Daoy (cell line): ENCODE measurements at regions not wholly inside any gene's neighbourhood (a gene's known extent, or its start where the extent isn't known, plus 50 kb on each side); places are given as distances from the start of the nearest gene placed in this dataset.

Source experiments
- DNase-seq: peaks from one replicate; pipeline ENCODE4 v3.0.0-alpha.2; 2015; ENCODE audit warnings: low read depth

DNA sequence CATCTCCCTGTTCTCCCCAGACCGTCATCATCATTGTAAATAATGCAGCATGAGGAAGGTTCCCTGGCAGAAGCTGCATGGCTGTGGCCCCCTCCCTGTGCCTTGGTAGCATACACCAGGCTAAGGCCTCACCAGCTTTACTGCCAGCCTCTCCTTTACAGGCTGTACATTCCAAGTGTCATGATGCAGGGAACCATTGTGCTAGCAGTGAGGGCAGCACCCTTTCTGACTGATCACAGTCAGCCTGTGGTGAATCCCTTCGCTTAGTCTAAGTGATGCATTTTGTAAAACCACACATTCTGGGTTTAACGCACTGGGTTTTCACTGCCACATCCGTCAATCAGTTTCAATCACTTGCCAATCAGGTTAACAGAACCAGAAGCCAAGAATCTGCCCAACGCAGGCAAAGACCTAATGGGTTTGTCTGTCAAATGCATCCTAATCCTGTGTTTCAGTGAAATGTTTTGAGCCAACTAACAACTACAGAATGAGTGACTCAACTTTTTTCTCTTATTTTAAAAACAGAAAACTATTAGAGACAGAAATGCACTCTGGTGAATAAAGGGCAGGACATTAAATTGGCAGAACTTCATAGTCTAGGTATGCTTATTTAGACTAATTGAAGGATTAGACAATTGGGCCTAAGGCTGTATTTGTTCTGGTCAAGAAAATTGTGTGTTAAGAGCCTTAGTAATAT is 225.9 kb upstream of the DPH6 start:
- DNase-seq: no peak

DNA sequence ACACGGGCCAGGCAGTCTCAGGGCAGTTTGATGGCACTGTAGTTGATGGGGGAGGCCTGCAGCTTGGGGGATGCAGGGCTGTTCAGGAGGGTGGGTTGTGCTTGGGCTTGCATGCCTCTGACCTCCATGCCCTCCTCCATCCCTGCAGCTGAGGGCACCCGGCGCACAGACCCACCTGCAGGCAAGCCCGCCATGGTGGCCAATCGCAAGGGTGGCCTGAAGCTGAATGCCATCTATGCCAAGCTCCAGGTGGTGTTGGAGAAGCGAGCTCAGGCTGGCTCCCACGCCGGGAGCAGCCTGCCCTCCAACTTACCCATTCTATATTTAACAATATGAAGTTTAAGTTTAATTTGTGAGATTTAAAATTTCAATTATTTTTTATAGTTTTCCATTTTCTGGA is 228.7 kb upstream of the DPH6 start:
- DNase-seq: no peak

DNA sequence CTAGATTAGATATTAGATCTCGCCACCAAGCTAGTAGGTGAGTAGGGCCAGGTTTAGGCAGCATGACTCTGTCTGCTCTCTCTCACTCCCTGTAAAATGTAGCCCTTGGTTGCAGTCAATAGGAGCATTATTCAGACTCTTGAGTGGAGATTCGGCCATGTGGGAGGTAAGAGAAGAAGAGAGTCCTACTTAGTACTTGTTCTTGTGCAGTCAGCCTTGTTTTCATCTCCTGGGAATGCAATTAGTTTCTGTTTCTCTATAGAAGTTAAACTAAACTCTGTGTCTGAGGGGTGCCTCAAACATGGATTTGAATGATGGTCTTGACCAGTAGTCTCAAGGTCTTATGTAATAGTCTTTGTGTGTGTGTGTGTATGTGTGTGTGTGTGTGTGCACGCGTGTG is 229.5 kb upstream of the DPH6 start:
- DNase-seq: no peak

DNA sequence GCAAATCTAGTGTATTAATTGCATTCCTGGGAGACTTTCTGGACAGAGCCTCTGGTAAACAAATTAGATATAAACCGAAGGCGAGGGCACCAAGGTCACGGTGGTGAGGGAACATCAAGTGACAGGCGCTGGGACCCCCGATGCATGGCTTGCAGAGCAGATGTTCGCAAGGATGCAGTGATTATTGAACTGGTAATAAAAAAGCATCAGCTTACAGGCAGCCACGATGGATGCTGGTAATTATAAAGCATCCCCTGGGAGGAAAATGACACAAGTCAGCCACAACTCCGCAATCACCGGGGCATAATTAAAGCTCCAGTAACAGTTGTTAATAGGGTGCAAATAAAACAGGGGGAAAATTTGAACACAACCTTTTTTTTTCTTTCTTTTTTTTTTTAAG is 231.1 kb upstream of the DPH6 start:
- DNase-seq: no peak

DNA sequence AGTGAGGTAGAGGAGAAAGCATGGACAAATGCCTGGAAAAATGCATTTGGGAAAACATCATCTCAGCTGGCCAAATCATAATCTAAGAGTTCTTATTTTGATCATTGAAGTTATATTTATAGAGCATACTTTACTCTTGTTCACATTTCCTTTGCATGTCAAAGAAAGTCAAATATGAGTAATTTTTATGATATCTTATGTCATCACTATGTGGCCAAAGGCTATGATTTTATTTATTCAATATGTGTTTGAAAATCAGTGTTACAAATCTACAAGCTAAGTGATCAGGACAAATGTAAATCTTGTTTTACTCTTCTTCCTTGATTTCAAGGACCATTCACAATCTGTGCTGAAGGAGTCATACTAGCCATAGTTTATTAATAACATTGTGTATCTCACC is 237.2 kb upstream of the DPH6 start:
- no peak for DNase-seq

DNA sequence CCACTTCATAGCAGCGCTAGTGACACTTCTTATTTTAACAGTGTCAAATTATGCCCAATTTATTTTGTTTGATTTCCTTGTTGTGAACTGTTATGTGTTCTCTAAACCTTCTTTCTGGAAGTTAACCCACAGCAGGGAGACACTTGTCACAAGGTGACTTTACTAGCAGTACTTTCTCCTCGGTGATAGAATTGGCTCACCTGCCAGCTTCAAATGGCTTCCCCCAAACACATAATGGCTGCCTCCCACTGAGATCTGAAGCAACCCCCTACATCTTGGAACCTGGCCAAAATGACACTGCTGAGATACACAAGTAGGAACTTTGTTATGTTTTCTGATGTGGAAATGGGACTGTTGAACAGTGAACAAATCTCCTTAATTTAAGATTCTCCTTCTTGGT is 238.8 kb upstream of the DPH6 start:
- peak; percentile 44 for DNase-seq

DNA sequence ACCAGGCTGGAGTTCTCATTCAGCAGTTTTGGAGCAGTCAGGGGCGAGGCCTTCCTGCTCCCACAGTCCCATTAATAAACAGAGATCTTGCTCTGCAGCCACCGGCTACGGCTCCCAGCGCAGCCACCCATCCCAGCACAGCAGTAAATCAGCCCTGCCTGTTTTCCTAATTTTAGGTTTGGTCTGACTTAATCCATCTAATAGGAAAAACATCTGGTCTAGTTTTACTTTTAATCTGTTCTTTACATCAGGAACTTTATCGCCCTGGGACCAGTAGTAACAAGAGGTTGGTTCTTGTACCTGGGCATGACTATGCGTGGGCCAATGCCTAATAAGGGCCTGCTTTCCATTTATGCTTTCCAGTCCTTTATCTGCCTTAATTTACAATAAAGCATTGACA is 264.0 kb upstream of the DPH6 start:
- no peak for DNase-seq

DNA sequence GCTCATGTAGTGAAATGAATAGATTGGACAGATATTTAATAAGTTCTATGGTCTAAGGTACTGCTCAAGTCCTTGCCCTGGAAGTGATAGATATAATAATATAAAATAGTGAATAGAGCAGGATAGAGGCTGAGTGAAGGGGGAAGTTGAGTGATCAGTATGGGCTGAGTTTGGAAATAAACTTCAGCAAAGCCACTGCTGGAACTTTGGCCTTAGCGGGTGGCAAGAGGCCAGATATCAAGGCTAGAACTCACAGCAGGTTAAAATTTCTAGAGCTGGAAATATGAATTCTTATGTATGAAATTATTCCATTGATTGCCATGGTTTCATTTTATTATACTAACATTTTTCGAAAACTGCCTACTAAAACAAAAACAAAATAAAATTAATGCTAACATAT is 267.6 kb upstream of the DPH6 start:
- DNase-seq: no peak

DNA sequence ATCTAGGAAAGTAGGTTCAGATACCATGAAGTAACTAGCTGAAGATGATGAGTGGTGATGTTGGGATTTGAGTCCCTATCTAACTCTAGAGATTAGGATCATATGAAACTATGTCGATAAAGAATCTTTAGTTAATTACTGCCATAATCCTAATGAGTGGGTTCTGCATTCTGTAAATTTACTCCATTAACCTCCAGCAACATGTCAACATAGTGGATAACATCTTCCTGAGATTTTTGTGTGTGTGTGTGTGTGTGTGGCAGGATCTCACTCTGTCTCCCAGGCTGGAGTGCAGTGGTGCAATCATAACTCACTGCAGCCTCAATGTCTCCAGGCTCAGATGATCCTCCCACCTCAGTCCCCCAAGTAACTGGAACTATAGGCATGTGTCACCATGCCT is 272.9 kb upstream of the DPH6 start:
- no peak for DNase-seq

DNA sequence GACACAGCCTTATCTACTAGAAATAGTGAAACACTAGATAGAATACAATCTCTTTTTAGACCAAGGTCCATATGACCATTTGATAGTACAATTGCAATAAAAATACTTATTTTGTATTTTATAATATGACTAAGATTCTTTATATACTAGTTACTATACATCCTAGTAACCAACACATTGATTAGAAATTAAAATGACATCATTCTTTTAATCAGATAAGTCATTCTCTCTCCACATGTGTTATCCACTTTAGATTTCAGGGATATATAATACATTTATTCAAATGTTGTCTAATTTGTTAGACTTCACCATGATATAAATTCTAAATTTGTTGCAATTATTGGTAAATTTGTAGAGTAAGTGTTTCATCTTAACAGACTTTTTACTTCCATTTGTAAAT is 276.2 kb upstream of the DPH6 start:
- DNase-seq: no peak

DNA sequence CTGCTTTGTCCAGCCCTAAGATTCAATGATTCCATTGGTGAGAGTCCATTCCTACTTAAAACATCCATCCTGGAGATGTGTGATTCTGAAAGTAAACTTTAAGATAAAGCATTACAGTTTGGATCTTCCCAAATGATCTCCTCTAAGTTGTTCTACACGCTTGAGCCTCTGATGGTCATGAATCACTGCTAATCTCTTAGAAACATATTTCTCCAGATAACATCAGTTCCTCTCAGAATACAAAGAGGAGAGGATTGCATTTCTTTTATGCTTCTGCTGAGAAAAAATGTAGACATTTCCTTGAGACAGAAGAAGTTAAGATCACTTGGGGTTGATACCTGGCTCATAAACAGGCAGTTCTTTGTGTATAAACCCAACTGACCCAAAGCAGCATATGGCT is 281.2 kb upstream of the DPH6 start:
- DNase-seq: no peak

DNA sequence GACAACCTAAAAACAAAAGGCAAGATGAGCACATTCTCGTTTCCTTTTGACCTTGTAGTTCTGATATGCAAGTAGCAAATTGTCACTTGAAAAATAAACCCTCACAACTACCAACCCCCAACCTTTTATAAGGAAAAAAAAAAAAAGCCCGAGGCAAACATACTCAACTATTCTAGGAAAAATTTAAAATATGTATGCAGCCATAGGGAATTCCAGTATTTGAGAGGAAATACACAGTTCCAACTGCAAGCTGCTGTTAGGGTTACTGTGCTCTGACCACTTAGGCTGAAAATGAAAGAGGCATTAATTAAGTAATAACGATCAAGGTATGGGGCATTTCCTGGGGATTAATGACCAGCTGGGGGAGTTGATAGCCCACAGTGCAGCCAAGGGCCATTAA is 281.9 kb upstream of the DPH6 start:
- no peak for DNase-seq

DNA sequence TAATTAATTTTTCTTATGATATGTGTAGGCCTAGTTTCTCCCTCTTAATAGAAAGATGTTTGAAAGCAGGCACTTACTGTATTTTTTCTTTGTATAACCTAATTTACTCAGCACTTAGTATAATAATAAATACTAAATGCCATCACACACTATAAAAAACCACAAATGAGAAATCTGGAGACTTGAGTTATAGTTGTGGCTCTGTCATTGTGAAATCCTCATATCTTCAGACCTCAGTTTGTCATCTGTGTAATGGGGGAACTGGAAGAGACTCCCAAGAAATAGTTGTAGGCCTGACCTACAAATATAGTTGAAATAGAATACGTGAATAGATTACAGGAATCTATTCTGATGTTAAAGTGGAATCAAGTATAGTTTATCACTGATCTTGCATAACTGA is 287.6 kb upstream of the DPH6 start:
- DNase-seq: no peak

DNA sequence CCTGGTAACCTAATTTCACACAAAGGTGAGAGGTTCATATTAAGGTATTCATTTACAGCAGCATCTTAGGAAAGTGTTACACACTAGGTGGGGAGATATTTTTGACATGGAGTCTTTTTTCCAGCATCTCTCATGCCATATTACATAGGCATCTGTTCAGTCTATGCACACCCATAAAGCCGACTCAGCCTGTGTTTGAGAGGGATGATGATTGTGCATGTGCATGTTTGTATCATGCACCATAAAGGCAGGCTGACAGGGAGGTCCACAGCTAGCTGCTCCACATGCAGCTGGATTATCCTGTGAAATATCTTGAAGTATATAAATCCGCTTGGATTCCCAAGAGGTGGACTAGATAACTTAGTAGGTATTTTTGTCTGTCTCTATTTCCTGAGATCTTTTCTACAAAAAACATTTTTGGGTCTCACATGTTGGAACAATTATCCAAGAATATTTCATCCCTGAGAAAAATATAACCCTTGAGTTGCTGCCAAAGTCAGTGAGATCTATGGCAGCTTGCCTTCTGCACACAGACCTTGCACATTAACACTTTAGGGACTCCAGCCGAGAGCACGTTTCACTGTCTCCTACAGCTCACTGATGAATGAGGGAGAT is 288.4 kb upstream of the DPH6 start:
- DNase-seq: no peak

DNA sequence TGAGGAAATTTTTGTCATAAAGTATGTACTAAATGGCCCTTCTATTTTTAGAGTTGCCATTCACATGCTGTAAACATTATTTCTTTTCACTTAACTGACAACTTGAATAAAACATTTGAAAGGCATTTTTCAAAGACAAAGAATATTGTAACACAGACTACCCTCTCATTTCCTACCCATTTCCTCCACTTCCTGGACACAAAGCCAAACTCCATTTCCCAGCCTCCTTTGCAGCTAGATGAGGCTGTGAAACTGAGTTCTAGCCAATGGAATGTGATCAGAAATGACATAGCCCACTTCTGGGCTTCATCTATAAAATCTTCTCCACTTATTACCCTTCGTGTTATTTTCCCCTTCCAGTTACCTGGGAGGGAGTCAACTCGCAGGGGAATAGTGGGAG is 288.9 kb upstream of the DPH6 start:
- DNase-seq: no peak

DNA sequence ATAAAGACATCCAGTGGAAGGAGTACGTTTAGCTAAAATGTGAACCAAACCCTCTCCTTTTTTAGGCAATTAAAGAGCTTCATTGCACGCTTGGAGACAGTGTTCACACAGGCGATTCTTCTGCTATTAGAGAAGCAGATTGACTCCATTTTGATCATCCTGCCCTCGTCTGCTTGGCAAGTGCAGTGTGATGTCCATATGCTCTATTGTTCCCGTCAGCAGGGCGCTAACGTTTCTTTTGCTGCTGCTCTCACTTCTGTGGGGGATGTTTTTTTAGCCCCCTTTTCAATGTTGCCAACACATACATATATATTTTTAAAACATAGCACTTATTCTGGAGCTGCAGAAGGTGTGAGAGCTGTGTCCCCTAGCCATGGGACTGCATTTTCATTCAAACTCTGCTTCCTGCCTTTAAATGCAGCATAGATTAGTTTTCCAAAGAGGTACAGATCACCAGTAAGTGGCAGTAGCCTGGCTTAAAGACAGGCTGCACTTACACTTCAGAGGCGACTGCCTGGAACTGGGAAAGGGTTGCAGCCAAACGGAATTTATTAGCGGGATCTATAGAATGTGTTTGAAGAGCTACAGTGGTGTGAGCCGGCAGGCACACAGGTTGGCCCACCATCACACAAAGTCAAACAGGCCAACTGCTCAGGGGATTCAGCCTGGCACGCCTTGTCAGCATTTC is 292.6 kb upstream of the DPH6 start:
- DNase-seq: no peak

DNA sequence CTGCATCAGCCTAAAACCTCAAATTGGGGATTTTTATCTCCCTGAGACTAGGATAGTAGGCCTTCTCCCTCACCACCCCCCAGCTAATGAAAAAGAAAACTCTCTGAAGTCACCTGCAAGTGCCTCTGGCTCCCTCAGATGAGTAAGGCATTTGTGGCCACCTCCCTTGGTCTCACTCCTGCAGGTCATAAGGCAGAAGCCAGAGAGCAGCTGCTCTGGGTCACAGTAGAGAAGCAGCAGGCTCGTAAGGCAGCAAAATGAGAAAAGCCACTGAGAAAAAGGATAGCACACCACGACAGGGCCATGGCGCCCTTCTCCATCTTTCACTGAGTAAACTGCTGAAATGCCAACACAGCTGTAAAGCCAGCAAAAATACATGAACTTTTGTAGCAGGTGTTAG is 296.7 kb upstream of the DPH6 start:
- no peak for DNase-seq

DNA sequence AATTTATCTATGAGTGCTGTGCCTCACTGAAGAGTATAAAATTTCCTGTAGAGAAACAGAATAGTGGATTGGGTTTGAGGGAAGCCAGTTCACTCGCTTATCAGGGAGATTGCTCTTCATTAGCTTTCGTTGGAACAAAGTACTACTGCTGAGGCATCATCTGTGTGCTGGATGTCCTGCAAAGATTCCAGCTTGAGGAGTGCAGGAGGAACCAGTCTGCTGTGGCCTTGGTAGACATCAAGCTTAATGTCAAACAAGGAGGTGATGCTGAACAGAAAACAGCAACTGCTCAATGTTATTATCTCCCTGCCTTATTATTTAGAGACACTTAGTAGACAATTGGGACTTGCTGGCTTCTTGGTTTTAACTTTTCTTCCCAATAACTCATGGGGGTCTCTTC is 297.5 kb upstream of the DPH6 start:
- DNase-seq: no peak

DNA sequence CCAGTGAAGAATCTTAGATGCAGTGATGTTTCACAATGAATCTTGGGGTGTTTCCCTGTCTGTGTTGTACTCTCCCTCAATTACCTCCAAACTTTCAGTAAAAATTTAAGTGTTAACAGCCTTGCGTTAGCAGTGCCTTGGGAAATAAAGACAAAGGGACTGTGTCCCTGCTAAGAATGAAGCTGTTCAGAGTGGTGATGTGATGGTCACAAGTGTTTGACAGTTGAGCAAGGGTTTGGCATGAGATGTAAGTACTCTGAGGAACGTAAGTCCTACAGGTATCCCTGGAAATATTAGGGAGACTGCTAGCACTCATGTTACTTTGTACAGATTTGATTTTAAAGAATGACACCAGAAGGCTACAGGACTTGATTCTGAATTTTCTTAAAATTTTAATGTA is 304.3 kb upstream of the DPH6 start:
- no peak for DNase-seq

DNA sequence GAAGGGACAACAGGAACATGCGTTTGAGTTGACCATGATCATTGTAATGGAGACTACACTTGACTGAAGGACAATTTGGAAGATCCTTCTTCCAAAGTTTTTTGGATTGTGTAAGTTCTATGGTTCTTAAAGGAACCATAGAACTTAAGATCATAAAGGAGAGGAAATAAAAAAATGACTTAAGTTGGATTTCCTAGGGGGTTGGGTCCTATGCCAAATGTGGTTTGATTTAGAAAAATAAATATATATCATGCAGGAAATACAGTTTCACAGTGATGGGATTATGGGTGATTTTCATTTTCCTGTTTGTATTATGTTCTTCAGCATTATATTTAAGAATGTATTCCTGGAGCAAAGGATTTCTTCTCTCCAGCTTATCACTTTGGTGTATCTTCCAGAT is 305.5 kb upstream of the DPH6 start:
- no peak for DNase-seq

DNA sequence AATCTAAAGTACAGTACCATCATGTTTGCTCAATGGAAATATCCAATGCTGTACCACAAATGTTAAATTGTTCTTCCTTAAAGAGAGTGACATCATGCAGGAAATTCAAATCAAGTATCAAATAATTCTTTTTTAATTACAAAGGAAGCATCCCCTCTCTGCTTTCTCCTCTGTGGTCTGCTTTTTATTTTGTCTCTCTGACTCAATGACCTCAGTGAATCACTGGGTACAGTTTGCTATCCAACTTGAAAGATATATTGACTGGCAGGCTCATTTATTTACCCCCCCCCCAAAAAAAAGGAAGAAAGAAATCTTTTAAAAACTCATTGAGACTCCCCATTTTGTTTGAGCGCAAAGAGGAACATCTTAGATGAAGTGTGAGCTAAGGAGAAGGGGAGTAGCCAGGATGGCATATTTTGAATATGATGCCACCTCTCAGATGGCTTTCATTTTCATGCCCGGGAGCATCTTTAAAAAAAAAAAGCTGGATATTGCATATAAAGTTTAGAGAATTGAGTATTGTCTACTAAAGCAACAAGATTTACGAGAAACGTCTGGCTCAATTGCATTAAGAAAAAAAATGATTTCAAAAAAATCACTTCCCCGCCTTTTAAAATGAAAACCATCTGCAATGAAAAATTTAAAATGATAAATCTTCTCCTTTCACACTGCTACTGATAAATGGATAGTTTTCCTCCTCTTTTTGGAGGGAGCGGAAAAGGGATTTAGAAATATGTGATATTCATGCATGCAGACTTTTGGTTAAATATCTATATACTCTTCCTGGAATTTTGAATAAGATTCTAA is 307.1 kb upstream of the DPH6 start:
- no peak for DNase-seq

DNA sequence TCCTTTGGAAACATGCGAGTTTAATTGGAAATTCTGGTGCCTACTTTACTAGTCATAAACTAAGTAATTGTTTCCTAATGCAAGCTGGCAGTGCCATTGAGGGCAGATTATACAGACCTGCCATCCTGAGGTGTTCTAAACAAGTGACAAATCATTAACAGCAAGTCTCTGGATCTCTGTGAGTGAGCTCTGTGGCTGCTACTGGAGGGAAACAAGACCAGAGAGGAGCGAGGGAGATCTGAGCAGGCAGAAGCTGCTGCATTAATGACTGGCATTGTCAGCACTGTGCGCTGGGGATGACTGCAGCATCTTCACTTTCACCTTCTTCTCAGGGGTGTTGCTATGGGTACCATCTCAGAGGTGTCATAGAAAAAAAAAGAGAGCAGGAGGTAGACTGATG is 308.4 kb upstream of the DPH6 start:
- DNase-seq: no peak
